RWPE1 (cell line): ENCODE measurements at regions not wholly inside any gene's neighbourhood (a gene's known extent, or its start where the extent isn't known, plus 50 kb on each side); places are given as distances from the start of the nearest gene placed in this dataset.

Source experiments
- CTCF ChIA-PET: fragments of 350-600 bp; sonication (Branson Sonifier 250); formaldehyde crosslinking; extraction: SDS; loops from one replicate; lab custom pipeline; 2021; lab: Yijun Ruan, JAX
- POLR2A ChIA-PET: fragments of 400-600 bp; formaldehyde crosslinking; extraction: SDS; loops from one replicate; lab custom pipeline; 2020; ENCODE audit warnings: antibody characterized with exemption; ENCODE audit not compliant: low non-redundant PET; lab: Yijun Ruan, JAX
- DNase-seq: peaks from one replicate; pipeline ENCODE4 v3.0.0; 2012; ENCODE audit warnings: low spot score
- H3K27ac ChIP-seq: fragments of 450-650 bp; 2 replicates; pipeline ENCODE4 v1.5.1; 2017
- TF ChIP-seq, protein P1 (sequence below): fragments of 450-650 bp; conservative IDR thresholded peaks from 2 replicates; pipeline ENCODE4 v1.5.1; 2017; ENCODE audit warnings: low read depth, mild to moderate bottlenecking

DNA sequence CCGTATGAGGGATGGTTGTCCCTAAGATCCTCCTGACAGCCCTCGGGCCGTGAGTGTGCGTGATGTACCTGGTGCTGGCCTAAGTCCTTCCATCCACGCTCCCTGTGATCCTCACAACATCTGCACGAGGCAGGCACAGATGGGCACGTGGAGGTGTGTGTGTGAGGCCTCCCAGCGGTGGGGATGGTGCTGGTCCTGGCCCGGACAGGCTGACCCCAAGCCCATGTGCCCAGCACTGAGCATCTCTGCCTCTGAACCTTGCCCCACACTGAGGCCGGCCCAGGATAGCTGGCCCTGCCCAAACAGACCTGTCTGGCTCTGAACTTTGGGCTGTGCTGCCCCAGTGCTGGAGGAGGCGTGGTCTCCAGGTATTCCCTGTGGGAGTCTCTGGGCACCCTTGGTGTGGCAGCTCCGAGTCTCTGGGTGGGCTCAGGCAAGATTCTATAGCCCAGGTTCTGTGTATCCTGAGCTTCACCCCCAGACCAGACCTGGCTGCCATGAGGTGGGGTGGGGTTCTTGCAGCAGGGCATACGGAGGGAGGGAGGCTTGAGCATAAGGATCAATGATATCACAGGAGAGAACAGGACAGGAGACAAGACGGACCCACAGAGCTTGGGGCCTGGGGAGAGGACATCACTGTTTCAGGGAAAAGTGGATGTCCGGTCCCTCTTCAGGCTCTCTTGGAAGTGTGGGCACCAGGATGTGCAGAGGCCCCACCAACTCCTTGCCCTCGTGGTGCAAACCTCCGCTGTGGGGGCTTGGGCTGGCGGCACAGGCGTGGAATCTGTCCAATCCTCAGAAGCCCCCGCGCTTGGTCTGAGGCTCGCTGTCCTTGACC lies 881.8 kb downstream of the BRD1 start:
- no peak overlapping the region for H3K27ac ChIP-seq
- no peak for DNase-seq
- TF ChIP-seq, protein P1, sequence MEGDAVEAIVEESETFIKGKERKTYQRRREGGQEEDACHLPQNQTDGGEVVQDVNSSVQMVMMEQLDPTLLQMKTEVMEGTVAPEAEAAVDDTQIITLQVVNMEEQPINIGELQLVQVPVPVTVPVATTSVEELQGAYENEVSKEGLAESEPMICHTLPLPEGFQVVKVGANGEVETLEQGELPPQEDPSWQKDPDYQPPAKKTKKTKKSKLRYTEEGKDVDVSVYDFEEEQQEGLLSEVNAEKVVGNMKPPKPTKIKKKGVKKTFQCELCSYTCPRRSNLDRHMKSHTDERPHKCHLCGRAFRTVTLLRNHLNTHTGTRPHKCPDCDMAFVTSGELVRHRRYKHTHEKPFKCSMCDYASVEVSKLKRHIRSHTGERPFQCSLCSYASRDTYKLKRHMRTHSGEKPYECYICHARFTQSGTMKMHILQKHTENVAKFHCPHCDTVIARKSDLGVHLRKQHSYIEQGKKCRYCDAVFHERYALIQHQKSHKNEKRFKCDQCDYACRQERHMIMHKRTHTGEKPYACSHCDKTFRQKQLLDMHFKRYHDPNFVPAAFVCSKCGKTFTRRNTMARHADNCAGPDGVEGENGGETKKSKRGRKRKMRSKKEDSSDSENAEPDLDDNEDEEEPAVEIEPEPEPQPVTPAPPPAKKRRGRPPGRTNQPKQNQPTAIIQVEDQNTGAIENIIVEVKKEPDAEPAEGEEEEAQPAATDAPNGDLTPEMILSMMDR = no peak
- POLR2A ChIA-PET = no interaction called here
- CTCF ChIA-PET = no interaction called here

DNA sequence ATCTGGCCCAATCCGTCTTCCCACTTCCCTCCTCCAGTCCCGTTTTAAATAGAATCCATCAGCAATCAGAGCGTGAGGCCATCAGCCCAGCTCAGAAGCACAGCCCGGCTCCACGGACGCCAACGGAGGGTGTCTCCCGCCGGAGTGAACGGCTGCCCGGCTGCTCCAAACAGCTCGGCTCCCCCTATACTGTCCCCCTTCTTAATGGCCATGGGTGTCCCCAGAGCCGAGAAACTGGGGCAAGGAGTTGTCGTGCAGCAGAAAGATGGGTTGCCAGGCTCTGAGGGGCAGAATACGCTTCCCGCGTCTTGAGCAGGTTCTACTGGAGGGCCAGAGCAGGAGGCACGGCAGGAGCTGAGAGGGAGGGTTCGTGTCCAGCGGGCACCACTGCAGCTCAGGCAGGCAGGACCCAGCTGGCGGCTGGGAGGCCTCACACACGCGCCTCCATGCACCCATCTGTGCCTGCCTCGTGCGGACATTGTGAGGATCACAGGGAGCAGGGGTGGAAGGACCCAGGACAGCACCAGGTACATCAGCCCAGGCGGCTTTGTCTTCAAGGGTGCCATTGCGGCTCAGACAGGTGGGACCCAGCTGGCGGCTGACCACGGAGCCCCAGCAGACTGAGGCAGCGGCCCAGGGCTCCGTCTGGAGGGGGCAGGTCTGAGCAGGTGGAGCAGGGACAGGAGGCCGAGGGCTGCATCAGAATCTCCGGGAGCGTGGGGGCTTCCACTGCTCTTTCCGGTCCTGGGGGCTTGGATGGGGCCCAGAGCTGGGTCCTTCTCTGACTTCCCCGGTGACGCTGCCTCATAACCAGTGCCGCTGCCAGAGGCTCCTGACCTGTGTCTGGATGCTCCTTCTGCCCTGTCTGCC lies 882.7 kb downstream of the BRD1 start:
- CTCF ChIA-PET = no interaction called here
- no peak for DNase-seq
- TF ChIP-seq, protein P1 = no peak
- no peak overlapping the region for H3K27ac ChIP-seq
- POLR2A ChIA-PET = no interaction called here

DNA sequence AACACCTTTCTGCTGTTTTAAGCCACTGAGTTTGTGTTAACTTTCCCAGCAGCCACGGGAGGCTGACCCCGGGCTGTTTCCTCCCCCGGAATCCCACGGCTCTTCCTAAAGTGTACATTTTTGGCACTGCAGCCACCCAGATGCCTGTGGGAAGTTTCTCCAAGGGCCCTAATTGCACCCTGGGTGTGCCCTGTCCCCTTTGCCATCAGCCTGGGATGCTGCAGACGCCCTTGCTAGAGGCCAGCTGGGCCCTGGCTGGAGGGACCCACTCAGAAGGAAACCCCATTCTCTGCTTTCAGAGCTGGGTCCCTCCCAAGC lies 883.3 kb downstream of the BRD1 start:
- ChIA-PET CTCF (no interaction called here), POLR2A (no interaction called here)
- DNase-seq = no peak
- H3K27ac ChIP-seq = no peak overlapping the region
- TF ChIP-seq, protein P1 = no peak

DNA sequence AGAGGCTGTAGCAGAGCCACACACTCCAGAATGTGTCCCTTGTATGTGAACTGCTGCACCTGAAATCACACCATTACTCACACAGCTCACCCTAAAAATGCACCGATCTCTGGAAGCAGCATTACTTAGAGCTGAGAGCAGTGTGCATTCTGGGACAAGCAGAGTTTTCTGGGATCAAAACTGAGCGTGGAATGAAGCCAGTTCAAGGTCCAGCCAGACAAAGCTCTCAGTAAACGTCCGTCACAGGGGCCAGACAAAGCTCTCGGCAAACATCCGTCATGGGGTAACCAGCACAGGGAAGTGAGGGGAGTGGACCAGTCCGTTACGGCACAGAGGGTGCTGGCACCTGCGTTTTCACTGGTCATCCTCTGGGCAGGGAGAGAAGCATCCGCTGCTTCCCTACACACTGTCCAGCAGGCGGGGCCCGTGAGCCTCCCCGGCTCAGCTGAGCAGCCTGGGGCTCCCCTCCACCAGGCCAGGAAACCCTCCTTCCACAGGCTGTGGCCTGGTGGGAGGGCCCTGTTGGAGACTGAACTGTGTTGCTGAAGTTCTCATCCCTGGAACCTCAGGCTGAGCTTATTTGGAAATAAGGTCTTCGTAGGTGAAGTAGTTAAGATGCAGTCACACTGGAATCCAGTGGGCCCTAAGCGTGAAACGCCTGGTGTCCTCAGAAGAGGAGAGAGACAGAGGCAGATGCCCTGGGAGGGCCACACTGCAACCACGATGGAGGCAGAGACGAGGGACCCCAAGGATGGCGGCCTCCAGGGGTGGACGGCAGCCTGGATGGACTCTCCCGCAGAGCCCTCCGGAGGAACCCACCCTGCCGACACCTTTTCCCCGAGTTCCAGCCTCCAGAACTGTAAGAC lies 883.9 kb downstream of the BRD1 start:
- no peak for DNase-seq
- CTCF ChIA-PET = no interaction called here
- POLR2A ChIA-PET = no interaction called here
- TF ChIP-seq, protein P1 = no peak
- no peak overlapping the region for H3K27ac ChIP-seq

DNA sequence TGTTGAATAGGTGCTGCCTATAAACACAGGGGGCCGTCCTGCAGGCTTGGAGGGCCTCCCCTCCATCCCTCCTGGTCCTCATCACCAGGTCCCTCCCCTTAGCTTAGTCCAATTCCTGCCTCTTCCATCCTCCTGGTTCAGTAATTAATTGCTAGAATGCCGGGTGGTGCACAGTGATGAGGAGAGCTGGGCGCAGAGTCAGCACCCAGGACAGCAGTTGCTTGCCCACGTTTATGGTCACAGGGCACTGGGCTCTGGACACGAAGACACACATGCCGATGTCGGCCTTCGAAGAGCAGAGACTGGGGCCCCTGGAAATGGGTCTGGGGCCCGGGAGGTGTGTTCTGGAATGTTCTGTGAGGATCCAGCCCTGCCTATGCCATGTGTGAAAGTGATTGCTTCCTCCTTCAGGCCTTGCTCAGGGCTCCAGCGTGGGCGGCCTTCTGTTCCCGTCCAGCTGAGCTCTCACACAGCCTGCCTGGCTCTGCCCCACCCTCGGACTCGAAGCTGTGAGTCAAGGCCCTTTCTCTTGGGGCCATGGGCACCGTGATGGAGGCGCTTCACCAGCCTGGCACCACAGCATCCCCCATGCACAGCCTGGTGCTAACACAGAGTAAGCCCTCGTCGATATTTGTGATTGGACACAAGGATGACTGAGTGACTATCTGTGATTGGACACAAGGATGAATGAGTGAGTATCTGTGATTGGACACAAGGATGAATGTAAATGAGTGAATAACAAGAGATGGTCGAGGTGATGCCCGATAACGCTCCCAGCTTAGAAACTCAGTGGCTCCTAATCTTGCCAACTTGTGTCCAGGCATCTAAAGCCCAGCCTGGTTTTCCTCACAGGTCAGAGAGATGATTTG lies 884.7 kb downstream of the BRD1 start:
- ChIA-PET CTCF (no interaction called here), POLR2A (no interaction called here)
- DNase-seq = no peak
- TF ChIP-seq, protein P1 = no peak
- no peak overlapping the region for H3K27ac ChIP-seq
